ENCODE measurements at regions not wholly inside any gene's neighbourhood (a gene's known extent, or its start where the extent isn't known, plus 50 kb on each side); places are given as distances from the start of the nearest gene placed in this dataset.
A peak's percentile ranks its signal among the peaks of the same experiment; 100 is the strongest.

DNA sequence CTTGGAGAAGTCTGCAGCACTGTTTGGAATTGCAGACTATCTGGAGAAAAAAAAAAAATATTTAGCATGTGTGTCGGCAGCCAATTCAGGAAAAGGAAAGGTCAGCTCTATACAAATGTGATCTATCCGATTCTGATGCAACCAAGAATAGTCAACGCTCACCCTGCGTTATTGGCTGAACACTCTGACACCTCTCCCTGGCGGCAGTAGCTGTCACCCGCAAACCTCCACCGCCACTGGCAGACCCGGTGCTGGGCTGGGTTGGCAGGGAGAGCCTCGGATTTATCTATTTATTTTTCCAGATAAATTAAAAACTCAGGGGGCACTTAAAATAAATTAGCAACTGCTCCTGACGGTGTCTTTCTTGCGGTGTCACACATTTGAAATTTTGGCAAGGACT lies 409.7 kb downstream of the VRK1 start:
- DNase-seq (ENCODE audit: low read depth), result no peak

DNA sequence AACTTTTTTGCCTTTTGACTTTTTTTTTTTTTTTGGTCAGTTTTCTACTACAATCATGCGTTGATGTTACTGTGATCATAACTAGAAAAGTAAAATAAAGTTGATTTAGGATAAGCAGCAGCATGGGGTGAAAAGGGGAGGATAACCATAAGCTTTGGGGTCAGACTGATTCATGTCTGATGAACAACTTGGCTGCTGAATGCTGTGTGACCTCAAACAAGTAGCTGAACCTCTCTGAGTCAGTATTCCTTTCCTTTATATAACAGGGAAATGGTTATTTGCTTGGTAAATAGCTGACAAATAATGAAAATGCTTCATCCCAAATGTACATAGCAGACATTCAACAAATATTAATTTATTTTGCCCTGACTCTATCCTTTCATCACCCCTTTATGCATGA lies 413.0 kb downstream of the VRK1 start:
- DNase-seq (ENCODE audit: low read depth), result no peak

DNA sequence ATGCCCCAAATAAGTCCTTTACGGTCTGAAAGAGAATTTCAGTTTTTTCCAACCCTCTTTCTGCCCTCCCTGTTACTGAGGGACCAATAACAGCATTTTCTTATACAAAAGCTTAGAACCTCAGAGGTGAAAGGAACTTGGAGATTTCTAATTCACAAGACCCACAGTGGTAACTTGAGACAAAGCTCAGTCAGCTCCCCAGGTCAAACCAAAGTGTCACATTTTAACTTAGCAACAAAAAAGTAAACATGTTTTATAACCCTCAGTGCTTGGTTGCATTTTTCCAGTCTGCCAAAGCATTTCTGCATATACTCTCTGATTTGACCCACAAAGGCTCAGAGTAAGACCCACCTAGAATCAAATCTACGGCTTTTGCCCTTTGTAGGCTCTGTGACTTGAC lies 415.2 kb downstream of the VRK1 start:
- no peak for DNase-seq (ENCODE audit: low read depth)

DNA sequence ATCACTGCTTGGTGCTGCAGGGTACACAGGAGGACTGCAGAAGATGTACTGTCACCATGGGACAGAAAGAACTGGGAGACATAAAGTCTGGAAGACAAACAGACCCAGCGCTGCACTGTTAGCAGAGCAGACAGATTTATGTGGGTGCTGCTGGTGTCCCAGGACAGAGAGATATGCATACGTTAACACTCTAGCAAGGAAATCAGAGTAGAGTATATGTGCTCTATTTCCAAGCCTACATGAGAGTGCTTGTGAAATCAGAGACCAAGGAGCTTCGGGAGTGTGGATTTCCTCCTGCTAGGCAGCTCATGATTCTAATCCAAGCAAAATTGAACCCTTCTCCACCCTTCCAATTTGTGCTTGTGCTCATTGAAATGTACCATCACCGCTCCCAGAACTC lies 416.5 kb downstream of the VRK1 start:
- DNase-seq (ENCODE audit: low read depth), result no peak

DNA sequence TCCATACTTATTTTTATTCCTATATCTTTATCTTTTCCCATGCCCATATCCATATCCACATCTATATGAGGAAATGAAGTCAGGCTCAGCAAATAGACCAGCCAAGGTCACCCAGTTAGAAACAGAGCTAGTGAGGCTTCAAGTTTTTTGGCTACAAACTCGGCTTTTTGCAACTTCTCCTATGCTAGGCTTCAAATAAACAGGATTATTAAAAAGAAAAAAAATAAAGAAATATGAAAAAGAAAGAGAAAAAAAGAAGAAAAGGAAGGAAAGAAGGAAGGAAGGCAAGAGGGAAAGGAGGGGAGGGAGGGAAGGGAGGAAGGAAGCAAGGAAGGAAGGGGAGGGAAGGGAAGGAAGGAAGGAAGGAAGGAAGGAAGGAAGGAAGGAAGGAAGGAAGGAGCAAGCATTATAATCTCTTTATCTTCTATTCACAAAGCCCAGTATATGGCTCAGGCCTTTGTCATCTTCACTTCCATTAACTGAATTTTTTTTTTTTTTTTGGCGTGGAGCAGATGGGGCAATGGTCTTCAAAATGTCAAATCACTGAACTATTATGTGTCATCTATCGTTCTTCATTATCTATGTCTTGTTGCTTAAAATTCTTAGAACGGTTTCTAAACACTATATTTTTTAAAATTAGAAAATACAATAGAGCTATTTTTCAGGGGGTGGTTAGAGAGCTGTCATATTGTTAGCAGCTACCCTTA lies 418.2 kb downstream of the VRK1 start:
- no peak for DNase-seq (ENCODE audit: low read depth)

DNA sequence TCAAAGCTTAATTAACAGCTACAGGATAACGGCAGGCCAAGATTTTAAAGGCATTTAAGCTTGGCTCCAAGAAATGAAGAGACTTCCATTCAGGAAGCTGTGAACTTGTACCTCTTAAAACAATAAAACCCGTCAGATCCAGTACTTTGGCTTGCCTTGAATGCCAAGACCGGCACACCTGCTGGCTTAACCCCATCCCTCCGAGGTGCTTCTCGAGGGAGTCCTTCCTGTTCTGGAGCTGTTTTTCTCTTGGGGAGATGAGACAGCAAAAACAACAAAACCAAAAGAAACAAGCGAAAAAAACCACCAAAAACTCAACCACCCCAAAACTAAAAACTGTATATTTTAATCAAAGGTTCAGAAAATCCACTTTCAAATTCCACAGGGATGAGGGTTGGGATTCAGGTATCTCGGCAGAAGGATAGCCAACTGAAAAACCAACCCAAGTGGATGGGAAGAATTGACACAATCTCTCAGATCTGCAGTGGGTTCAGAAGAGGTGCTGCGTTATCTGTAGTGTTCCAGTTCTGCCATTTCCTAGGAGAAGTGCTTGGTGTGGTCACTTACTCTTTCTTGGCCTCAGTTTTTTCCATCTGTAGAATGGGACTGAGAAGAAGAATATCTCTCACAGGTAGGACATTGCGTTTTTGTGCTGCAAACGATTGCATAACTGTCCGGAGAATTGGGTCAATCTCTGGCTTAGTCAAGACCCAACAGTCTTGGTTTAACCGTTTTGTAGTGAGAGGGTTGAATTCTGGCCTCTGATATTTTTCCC lies 420.1 kb downstream of the VRK1 start:
- DNase-seq (ENCODE audit: low read depth), result no peak

DNA sequence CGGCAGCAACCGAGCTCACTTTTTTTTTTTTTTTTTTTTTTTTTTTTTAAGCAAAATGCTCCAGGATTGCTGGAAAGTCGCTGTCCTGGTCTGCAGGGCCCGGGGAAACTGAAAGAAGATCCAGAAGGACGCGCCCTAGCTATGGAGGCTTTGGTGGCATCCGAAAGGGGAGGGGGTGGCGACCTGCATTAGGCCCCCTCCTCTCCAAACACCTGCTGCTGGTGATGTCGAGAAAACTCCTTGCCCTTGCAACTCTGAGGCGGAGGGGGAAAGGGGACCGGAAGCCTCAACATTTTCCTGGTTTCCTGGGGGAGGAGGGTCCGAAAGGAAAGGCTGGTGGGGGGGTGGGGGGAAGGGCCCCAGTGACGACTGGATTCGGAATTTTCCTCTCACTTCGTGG lies 421.1 kb downstream of the VRK1 start:
- DNase-seq (ENCODE audit: low read depth), result no peak

DNA sequence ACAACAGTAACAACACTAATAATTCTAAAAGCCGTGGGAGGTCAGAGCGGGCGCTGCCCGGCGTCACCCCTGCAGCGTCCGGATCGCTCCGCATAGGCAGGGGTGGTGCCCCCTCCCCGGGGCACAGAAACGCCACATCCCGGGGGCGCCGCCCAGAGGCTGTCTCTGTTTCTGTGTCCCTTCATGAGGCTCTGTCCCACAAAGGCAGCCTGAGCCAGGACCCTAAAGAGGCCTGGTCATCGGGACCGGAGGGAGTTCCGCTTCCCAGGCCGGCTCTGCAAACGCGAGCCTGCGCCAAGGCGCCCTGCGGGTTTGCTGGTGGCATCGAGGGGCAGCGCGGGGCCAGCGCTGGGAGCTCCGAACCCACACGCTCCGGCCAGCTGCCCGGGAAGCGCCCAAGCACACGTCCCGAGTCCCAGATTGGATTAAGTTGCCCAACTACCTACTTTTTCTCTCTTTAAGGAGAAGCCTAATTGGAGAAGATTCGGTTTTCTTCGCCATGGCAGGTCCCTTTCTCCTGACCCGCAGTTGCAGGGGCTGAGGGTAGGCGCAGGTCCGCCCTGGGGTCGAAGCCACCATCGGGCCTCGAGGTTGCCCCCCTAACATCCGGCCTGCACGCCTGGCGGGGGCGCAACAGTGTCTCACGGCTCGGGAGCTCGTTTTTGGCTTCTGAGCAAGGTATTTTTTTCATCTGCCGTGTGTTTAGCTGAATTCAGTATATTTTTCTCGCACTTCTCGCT lies 421.7 kb downstream of the VRK1 start:
- peak; percentile 11 for DNase-seq (ENCODE audit: low read depth)

DNA sequence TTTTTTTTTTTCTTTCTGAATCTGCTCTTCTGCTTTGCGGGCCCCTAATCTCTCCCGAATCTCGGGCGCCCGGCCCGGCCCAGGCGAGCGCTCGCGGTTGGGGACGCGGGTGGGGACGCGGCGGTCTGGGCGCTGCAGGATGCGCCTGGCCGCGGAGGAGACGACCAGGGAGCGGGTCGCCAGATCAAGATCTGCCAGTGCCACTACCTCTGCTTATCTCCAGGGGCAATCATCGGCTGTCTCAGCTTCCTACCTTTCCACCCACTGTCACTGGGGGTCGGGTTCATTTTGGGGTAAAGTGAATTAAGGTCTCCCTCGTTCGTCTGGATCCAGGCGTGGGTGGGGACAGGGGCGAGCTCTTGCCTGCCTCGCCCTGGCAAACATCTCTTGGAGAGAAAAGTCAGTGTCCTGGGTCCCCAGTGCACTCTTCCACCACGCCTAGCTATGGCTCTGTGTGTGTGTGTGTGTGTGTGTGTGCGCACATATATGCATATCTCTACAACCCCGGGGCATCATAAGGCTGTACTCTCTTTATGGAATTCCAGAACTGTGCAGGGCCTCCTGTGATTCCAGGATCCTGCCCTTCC lies 422.3 kb downstream of the VRK1 start:
- DNase-seq (ENCODE audit: low read depth), result peak; percentile 1

DNA sequence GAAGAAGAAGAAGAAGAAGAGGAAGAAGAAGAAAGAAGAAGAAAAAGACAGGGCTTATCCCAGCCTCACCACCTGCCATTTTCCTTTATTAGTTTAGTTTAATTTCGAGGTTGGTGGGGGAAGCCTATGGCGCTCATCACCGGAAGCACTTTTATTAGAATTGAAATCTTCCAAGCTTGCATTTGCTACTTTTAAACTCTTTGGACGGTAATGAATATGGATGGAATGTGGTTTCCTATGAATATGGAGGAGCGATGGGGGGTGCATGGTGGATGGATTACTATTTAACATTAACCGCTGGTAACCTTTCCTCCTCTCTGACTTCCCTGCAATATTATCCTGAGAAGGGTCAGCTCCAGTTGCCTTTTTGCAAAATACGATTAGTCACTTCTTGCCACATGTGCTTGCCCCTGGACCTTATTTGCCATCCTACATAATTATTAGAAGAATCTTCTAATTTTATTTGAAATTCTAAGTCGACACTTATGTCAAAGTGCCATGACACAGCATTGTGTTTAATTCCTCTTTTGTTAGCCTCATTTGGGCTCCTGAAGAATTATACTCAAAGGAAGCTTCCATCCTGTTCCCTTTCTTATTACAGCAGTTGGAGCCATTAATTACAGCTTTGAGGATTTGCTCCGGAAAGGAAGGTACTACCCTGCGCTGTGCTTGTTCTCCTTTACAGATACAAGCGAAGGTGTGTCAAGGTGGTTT lies 424.5 kb downstream of the VRK1 start:
- no peak for DNase-seq (ENCODE audit: low read depth)

DNA sequence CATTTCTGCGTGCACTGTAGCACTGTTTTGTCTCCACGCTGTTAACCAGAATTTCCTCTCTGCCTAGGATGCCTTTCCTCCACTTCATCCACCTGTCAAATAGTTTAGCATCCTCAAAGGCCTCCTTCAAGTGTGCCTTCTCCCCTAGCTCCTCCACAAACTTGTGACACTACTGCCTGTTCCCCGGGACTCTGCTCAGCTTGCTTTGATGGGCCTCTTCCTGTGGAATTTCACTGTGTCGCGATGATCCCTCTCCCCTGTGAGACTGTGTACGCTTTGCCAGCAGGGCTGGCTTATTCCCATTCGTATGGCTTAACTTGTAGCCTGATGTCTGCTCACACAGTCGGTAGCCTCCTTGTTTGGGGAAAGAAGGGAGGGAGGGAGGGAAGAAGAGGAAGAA lies 426.8 kb downstream of the VRK1 start:
- DNase-seq (ENCODE audit: low read depth), result no peak

DNA sequence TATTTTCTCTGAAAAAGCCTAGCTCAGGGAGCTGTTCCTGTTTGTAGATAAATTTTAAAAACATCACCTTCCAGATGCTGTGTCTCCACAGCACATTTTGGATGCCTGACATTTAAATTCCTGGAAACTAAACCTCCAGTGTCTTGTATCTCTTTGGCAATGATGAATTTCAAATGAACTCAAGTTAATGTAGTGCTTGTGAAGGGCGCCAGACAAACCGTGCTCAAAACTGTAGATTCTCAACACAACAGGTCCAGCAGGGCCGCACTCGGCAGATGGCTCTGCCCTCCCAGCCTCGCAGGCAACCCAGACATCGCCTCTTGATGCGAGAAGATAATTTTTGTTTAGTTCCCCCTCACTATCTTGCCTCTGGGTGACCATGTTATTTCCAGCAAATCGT lies 432.9 kb downstream of the VRK1 start:
- DNase-seq (ENCODE audit: low read depth), result no peak

DNA sequence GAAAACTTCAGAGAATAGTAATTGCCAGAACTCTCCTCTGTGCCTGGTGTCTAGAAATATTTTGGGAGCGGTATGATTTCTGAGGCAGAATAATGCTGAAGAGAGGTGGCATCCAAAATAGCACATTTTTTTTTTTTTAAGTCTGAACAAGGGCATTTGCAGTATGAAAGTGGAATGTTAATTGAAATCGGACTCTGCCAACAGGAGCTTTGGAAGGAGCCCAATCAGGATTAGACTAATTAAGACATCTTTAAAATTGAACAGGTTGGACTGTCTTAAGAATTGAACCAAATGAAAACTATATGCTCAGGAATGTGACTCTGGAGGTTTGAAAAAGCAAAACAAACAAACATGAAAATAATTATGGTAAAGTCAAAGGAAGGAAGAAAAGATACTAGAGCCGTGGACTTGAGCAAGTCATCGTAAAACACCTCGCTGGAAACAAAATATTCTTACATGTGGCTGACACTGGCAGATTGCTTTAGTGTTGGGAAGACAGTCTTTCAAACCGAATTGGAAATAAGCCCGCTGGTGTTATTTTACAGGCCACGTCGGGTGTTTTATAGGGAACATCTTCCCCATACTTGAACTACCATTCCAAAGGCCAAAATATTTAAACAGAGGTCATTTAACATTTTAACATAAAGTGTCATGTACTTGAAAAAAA lies 436.3 kb downstream of the VRK1 start:
- DNase-seq (ENCODE audit: low read depth), result no peak

DNA sequence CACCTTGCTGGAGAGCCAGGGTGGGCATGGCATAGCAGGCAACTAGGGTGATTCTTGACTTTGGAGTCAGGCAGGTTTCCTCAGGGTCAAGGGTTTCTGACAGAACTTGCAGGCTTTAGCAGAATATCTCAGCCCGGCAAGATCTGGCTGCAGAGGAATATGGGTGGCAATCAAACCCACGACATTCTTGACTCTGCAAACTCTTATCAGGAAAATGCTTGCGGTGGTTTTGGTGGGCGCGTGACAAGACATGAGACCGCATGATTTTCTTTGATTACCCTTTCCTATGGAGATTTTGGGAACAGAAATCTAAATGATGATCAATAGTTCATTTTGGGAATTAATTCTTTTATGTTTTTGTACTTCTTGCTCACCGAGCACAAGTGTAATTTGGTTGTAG lies 449.5 kb downstream of the VRK1 start:
- DNase-seq (ENCODE audit: low read depth), result no peak

DNA sequence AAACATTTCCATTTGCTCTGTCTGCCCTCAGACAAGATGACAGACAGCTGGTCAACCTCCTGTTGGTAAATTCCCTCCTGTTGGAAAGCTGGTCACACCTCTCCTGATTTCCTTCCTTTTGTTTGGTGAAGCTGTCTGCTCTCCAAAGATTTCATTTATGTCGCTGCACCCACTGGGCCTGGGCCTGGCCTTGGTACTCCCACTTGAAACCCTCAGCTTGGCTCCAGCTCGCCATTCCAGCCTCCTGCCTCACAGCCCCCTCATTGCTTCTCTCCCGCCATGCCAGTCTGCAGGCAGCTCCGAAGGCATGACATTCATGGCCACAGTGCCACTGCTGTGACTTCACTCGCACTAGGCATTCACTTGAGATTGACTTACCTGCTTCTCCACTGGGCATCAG lies 451.8 kb downstream of the VRK1 start:
- no peak for DNase-seq (ENCODE audit: low read depth)

DNA sequence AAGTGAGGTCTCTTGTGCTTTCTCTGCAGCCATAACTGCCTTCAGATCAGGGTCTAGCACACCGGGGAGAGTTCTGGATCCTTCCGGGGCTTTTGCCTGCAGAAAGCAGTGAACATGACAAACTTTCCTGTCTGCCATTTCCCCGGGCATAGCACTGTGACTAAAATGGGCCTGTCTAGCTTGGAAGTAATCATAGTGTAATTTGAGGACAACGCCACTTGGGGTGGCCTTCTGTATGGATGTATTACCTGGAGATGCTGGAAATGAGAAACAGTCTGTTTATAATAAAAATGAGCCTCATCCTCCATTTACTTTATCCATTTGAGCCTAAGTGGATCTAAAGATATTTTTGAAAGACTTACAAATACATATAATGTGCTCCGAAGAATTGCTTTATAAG lies 453.7 kb downstream of the VRK1 start:
- no peak for DNase-seq (ENCODE audit: low read depth)

DNA sequence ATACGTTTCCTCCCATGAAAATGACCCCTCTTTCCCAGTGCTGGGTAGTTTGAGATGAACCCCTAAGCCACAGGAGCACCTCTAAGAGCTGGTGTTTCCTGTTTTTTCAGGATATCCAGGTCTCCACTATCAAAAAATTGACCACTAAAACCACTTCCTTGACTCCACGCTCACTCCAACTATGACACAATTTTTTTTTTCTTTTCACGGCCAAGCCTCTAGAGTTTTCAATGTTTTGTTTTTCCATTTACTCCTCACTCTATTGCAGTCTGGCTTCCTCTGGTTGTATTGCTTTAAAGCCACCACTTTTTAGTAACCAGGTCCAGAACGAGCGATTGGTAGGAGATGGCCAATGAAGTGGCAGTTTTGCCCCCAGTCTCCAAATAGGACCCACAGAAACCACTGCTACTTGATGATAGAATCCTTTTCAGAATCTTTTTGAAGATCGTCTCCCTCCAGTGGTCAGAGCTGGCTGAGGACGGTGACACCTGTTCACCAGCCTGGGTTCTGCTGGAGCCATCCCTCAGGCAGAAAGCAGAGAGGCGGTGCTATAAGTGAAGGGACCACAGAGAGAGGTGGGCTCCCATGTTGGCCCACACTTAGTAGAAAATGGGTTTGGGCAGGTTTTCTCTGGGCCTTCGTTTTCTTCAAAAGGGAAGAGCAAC lies 454.4 kb downstream of the VRK1 start:
- DNase-seq (ENCODE audit: low read depth), result no peak

DNA sequence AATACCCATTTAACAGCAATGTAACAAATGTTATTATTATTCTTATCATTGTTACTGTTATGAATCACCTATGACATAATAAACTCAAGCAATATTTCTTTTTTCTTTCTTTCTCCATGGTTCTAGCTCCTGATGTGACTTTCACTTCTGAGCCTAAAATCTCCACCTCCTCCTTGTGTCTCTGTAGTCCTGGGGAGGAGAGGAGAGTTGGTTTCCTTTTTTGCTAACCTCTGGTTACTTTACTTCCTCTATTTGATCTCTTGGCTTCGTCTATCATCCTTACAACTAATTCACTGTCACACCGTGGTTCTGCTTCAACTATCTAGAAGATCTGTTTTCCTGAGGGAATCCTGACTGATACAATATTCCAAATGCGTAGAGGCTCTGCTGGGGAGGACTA lies 456.6 kb downstream of the VRK1 start:
- DNase-seq (ENCODE audit: low read depth), result no peak

DNA sequence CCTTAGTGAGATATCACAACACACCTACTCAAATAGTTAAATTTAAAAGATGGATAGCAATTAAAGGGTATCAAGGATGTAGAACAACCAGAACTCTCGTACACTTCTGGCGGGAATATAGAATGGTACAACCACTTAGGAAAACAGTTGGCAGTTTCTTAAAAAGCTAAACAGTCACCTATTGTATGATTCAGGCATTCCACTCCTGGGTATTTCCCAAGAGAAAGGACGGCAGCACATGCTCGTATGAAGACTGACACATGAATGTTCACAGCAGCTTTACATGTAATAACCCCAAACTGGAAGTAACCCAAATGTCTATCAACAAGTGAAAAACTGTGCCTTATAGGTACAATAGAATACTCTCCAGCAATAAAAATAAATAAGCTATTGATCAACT lies 465.2 kb downstream of the VRK1 start:
- no peak for DNase-seq (ENCODE audit: low read depth)

DNA sequence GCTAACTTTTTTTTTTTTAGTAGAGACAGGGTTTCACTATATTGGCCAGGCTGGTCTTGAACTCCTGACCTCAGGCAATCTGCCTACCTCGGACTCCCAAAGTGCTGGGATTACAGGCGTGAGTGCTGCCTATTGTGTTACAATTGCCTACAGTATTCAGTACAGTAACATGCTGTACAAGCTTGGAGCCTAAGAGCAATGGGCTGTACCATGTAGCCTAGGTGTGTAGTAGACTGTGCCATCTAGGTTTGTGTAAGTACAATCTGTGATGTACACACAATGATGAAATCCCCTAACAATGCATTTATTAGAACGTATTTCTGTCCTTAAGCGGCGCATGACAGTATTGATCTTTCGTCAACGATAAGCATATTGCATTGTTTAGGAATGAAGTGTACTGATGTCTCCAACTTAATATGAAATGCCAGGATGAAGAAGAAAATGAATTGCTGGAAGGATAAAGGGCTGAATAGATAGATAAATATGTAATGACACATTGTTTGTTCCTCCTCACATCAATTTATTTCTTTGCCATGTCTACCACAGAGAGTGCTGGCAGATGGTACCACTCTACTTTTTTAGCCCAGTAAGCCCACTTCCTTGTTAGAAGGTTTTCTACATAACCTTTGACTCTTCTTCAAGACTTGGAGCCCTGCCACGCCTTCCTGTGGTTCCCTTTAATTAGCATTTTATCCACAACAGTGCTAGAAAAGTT lies 467.5 kb downstream of the VRK1 start:
- DNase-seq (ENCODE audit: low read depth), result no peak

Data from stimulated activated CD8-positive, alpha-beta memory T cell treated with anti-CD3 and anti-CD28 coated beads, Interleukin-4, amount 100 ng/mL, for 24 hours (primary cell).